K562 (cell line): ENCODE measurements at regions not wholly inside any gene's neighbourhood (a gene's known extent, or its start where the extent isn't known, plus 50 kb on each side); places are given as distances from the start of the nearest gene placed in this dataset.

Experiments
- DEAF1 ChIP-seq: fragments of 450-650 bp; formaldehyde crosslinking; IDR thresholded peaks from 2 replicates; pipeline ENCODE4 v1.4.0; 2020; ENCODE audit warnings: mild to moderate bottlenecking, moderate library complexity
- HDAC1 ChIP-seq, 2 experiments: fragments of 450-650 bp; IDR thresholded peaks; 2 replicates each; pipeline ENCODE4 v1.6.1; 2016 to 2017; ENCODE audit warnings: inconsistent platforms in 1 of 2, mild to moderate bottlenecking in 1 of 2, moderate library complexity in 1 of 2
- RAD21 ChIP-seq, 2 experiments: fragments of 250-450 bp in 1 of 2; fragments of 450-650 bp in 1 of 2; sonication (Bioruptor Pico) in 1 of 2; formaldehyde crosslinking in 1 of 2; IDR thresholded peaks in 1 of 2; conservative IDR thresholded peaks in 1 of 2; 2 replicates each; pipeline versions ENCODE4 v1.4.0 to v1.8.0; 2020 to 2022; ENCODE audit warnings: mild to moderate bottlenecking in 2 of 2, moderate library complexity in 1 of 2
- SMC3 ChIP-seq: conservative IDR thresholded peaks from 2 replicates; pipeline ENCODE4 v1.6.1; 2011; ENCODE audit warnings: low read depth, low read length, improper control_type of control experiment; ENCODE audit not compliant: insufficient read depth
- TF ChIP-seq, protein P1 (sequence below): fragments of 250-450 bp; sonication (Bioruptor Pico); IDR thresholded peaks from 2 replicates; pipeline ENCODE4 v1.8.0; 2022; ENCODE audit warnings: moderate library complexity, mild to moderate bottlenecking, inconsistent platforms

GRCh38 chr19:13597640-13598039 is 91.4 kb upstream of the CACNA1A start (continued):
- TF ChIP-seq, protein P1, sequence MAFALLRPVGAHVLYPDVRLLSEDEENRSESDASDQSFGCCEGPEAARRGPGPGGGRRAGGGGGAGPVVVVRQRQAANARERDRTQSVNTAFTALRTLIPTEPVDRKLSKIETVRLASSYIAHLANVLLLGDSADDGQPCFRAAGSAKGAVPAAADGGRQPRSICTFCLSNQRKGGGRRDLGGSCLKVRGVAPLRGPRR (CRISPR knock-in tag) = no peak
- TF ChIP-seq DEAF1 (CRISPR knock-in tag) (peak; percentile 75), HDAC1 (IDR thresholded peaks at IDR 0.05) (0 out of 4 replicates have a peak, but pooled peaks of 1 of the 2 experiments have one; percentile 25), RAD21 (CRISPR knock-in tag; conservative IDR thresholded peaks at IDR 0.05 in 1 of 2, IDR thresholded peaks at IDR 0.05 in 1 of 2) (peak; percentile 77 to 90), SMC3 (peak; percentile 76)
